Sigmoid colon (tissue), 4 donors: ENCODE measurements at regions not wholly inside any gene's neighbourhood (a gene's known extent, or its start where the extent isn't known, plus 50 kb on each side); places are given as distances from the start of the nearest gene placed in this dataset.

Source experiments
- EP300 ChIP-seq, 4 donors: sonication (generic); formaldehyde crosslinking; IDR thresholded peaks; one replicate each; pipeline ENCODE4 v1.6.1; 2017; ENCODE audit warnings: antibody characterized with exemption in 4 of 4
- POLR2A ChIP-seq, 2 donors: fragments of 450-650 bp; IDR thresholded peaks; one replicate each; pipeline ENCODE4 v1.6.1; 2016; ENCODE audit warnings: antibody characterized with exemption in 2 of 2, mild to moderate bottlenecking in 2 of 2, moderate library complexity in 2 of 2
- POLR2AphosphoS5 ChIP-seq, 4 donors: sonication (generic); formaldehyde crosslinking; IDR thresholded peaks; one replicate each; pipeline ENCODE4 v1.6.1; 2017; ENCODE audit warnings: antibody characterized with exemption in 4 of 4
- TF ChIP-seq, protein P1 (sequence below), 4 experiments: fragments of 450-650 bp in 3 of 4; fragments of 200-600 bp in 1 of 4; IDR thresholded peaks; one replicate each; pipeline ENCODE4 v1.5.1; 2016 to 2019; ENCODE audit warnings: antibody characterized with exemption in 4 of 4, mild to moderate bottlenecking in 3 of 4, moderate library complexity in 2 of 4

GRCh38 chr4:149048451-149049143 is 606.4 kb upstream of the NR3C2 start:
- TF ChIP-seq, protein P1, sequence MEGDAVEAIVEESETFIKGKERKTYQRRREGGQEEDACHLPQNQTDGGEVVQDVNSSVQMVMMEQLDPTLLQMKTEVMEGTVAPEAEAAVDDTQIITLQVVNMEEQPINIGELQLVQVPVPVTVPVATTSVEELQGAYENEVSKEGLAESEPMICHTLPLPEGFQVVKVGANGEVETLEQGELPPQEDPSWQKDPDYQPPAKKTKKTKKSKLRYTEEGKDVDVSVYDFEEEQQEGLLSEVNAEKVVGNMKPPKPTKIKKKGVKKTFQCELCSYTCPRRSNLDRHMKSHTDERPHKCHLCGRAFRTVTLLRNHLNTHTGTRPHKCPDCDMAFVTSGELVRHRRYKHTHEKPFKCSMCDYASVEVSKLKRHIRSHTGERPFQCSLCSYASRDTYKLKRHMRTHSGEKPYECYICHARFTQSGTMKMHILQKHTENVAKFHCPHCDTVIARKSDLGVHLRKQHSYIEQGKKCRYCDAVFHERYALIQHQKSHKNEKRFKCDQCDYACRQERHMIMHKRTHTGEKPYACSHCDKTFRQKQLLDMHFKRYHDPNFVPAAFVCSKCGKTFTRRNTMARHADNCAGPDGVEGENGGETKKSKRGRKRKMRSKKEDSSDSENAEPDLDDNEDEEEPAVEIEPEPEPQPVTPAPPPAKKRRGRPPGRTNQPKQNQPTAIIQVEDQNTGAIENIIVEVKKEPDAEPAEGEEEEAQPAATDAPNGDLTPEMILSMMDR (IDR thresholded peaks at IDR 0.05): no peak
- TF ChIP-seq POLR2A (IDR thresholded peaks at IDR 0.05): no peak
- no peak for TF ChIP-seq POLR2AphosphoS5 (IDR thresholded peaks at IDR 0.05)
- TF ChIP-seq EP300 (IDR thresholded peaks at IDR 0.05): no peak
